SJCRH30 (cell line): ENCODE measurements at regions not wholly inside any gene's neighbourhood (a gene's known extent, or its start where the extent isn't known, plus 50 kb on each side); places are given as distances from the start of the nearest gene placed in this dataset.

ENCODE experiments used
- DNase-seq, 2 experiments: peaks; one replicate each; pipeline ENCODE4 v3.0.0-alpha.2; 2015 to 2020
- H3K27ac ChIP-seq: fragments of 250-450 bp; sonication (Bioruptor Pico); 2 replicates; pipeline ENCODE4 v1.5.1; 2020; ENCODE audit warnings: mild to moderate bottlenecking, moderate library complexity
- H3K27me3 ChIP-seq: fragments of 250-450 bp; sonication (Bioruptor Pico); 2 replicates; pipeline ENCODE4 v1.5.1; 2020; ENCODE audit warnings: mild to moderate bottlenecking, moderate library complexity
- H3K36me3 ChIP-seq: fragments of 250-450 bp; sonication (Bioruptor Pico); 2 replicates; pipeline ENCODE4 v1.5.1; 2020; ENCODE audit warnings: mild to moderate bottlenecking, moderate library complexity
- H3K4me1 ChIP-seq: fragments of 250-450 bp; sonication (Bioruptor Pico); 2 replicates; pipeline ENCODE4 v1.5.1; 2020; ENCODE audit warnings: mild to moderate bottlenecking, moderate library complexity
- H3K4me3 ChIP-seq: fragments of 250-450 bp; sonication (Bioruptor Pico); 2 replicates; pipeline ENCODE4 v1.5.1; 2020; ENCODE audit warnings: mild to moderate bottlenecking, moderate library complexity
- H3K9me3 ChIP-seq: fragments of 250-450 bp; sonication (Bioruptor Pico); replicated peaks from 2 replicates; pipeline ENCODE4 v1.5.1; 2020; ENCODE audit warnings: mild to moderate bottlenecking, moderate library complexity

GRCh38 chr12:124423761-124424515, 129.0 kb downstream of the RFLNA start:
- H3K4me1 ChIP-seq: peaks cover 48% of the 10 kb centered on the region
- peaks cover 38% of the 10 kb centered on the region for H3K36me3 ChIP-seq

DNA sequence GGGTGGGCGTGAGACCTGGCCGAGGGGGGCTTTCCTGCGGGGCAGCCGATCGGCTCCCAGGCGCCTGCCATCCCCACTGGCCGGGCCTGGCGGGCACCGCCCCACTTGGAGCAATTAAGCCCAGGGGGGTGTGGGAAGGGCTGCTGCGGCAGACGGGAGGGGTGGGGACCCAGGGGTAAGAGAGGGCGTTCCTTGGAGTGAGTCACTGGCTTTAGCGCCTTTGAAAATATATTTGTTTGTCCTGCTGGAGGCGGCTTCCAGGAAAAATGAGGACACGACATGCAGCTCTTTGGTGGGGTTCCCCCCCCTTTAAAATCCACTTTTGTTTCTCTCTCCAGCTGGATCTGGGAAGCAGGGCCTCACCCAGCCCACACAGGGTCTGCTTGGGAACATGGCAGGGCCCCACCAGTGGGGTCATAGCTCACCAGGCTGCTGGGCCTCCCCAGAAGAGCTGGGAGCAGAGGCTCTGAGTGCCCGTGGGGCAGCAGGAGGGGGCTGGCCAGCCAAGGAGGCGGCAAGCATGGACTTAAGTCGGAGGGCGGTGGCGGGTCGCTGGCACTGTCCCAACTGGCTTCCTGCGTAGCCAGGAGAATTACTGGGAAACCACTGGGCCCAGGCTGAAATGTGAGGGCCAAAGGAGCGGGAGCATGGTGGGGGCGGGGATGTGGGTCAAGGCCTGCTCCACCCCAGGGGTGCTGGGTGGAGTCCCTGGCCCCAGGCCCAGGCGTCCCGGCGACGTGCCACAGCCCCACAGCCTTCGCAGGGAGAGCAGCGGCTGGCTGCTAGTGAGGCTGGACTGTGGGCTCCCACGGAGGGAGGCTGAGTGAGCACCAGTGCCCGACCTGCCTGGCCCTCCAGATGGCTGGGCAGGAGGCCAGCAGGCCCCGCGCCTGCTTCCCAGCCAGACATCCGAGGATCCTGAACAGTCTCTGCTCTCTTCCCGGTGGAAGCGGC, 128.0 kb downstream of the RFLNA start:
- peak; percentile 91 to 95 for DNase-seq
- H3K4me3 ChIP-seq: peak overlapping the region; percentile 29
- no peaks in the 10 kb centered on the region for H3K27me3 ChIP-seq
- peaks cover 40% of the 10 kb centered on the region for H3K36me3 ChIP-seq
- H3K9me3 ChIP-seq: no peaks in the 10 kb centered on the region
- H3K4me1 ChIP-seq: peaks cover 37% of the 10 kb centered on the region
- H3K27ac ChIP-seq: peak overlapping the region; percentile 96

More at GRCh38 chr12:124423761-124424515, 129.0 kb downstream of the RFLNA start:
- Histone ChIP-seq H3K27ac (peak overlapping the region; percentile 96), H3K27me3 (no peaks in the 10 kb centered on the region), H3K9me3 (no peaks in the 10 kb centered on the region), H3K4me3 (peak overlapping the region; percentile 29; the same call in 1 of the 2 replicates)
- no peak for DNase-seq

DNA sequence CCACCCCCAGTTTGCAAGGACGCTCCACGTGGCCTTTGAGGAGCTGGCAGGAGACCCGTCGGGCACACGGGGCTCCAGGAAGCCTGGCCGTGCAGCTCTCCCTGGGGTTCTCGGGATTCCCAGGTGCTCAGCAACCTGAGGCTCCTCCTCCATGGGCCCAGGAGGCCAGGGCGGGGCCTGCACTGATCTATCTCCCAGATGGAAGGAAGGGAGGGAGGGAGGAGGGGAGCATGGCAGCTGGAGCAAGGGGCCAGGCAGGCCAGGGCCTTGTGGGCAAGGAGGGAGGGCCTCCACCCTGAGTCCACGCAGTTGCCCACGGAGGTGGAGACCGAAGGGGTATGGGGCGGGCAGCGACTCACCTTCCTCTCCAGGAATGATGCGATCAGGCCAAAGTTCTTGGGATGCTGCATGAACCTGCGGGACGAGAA, 127.3 kb downstream of the RFLNA start:
- H3K4me1 ChIP-seq: peaks cover 32% of the 10 kb centered on the region

GRCh38 chr12:124420996-124421674, 126.2 kb downstream of the RFLNA start:
- Histone ChIP-seq H3K27ac (peak overlapping the region; percentile 96), H3K4me1 (peaks cover 30% of the 10 kb centered on the region), H3K27me3 (no peaks in the 10 kb centered on the region), H3K36me3 (peaks cover 40% of the 10 kb centered on the region), H3K9me3 (no peaks in the 10 kb centered on the region), H3K4me3 (no peak overlapping the region)
- peak; percentile 56 to 69 for DNase-seq

More for the DNA sequence above, 127.3 kb downstream of the RFLNA start:
- Histone ChIP-seq H3K9me3 (no peaks in the 10 kb centered on the region), H3K27ac (peak overlapping the region; percentile 96), H3K4me3 (peak overlapping the region; percentile 29), H3K27me3 (no peaks in the 10 kb centered on the region), H3K36me3 (peaks cover 44% of the 10 kb centered on the region)
- DNase-seq: peak; percentile 43 to 44

DNA sequence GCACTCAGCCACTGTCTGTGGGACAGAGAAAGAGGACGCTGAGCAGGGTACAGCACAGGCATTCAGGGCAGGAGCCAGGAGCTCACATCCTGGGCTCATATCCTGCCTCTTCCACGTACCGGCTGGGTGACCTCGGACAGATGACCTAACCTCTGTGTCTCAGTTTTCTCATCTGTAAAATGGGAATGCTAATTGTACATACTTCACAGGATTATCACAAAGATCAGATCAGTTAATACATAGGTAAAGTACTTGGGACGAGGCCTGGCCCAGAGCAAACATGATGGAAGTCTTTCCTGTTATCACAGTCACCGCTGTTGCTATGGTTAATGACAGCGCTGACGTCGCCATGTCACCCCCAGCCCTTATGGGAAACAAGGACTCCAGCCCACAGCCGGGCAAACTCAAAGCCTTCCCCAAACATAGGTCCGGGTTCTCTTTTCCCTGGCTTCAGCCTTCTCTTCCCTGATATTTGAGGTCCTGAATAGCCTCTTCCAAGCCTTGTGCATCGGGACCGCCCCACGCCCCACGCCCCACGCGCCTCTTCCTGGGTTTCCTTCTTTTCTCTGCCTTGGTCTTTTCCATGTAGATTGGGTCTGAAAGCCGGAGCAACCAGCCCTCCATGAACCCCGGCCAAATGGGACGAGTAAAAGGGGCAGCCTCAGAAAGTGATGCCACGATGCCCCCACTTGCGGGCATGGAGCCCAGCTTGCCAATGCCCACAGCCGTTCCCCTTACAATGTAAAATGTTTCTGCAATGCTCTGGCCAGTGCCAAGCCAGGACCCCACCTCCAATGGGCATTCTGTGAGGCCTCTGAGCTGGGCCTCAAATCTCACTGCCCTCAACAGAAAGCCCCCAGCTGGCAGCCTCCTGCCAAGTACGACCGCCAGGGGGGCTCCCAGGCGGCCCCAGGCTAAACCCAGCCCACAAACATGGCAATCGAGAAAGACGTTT, 125.4 kb downstream of the RFLNA start:
- no peak for DNase-seq
- Histone ChIP-seq H3K4me1 (peaks cover 30% of the 10 kb centered on the region), H3K27ac (peak overlapping the region; percentile 96), H3K9me3 (no peaks in the 10 kb centered on the region), H3K27me3 (no peaks in the 10 kb centered on the region), H3K36me3 (peaks cover 40% of the 10 kb centered on the region), H3K4me3 (no peak overlapping the region)

GRCh38 chr12:124419292-124420040, 124.6 kb downstream of the RFLNA start:
- peaks cover 41% of the 10 kb centered on the region for H3K36me3 ChIP-seq
- no peaks in the 10 kb centered on the region for H3K9me3 ChIP-seq
- no peak overlapping the region for H3K4me3 ChIP-seq
- H3K4me1 ChIP-seq: peaks cover 30% of the 10 kb centered on the region
- H3K27me3 ChIP-seq: no peaks in the 10 kb centered on the region
- no peak for DNase-seq
- H3K27ac ChIP-seq: no peak overlapping the region

- no peaks in the 10 kb centered on the region for H3K27me3 ChIP-seq
- no peak for DNase-seq
- no peaks in the 10 kb centered on the region for H3K9me3 ChIP-seq
- H3K4me1 ChIP-seq: peaks cover 28% of the 10 kb centered on the region
- peaks cover 44% of the 10 kb centered on the region for H3K36me3 ChIP-seq
- H3K27ac ChIP-seq: no peak overlapping the region
- H3K4me3 ChIP-seq: no peak overlapping the region
Measured at GRCh38 chr12:124418791-124419190, 123.9 kb downstream of the RFLNA start.

GRCh38 chr12:124418156-124418555, 123.3 kb downstream of the RFLNA start:
- Histone ChIP-seq H3K4me1 (peaks cover 25% of the 10 kb centered on the region), H3K4me3 (no peak overlapping the region), H3K36me3 (peaks cover 47% of the 10 kb centered on the region)

GRCh38 chr12:124416516-124417395, 121.9 kb downstream of the RFLNA start:
- Histone ChIP-seq H3K9me3 (no peaks in the 10 kb centered on the region), H3K36me3 (peaks cover 42% of the 10 kb centered on the region), H3K27ac (no peak overlapping the region), H3K27me3 (no peaks in the 10 kb centered on the region), H3K4me3 (no peak overlapping the region), H3K4me1 (peaks cover 13% of the 10 kb centered on the region)
- DNase-seq: no peak

More at GRCh38 chr12:124418156-124418555, 123.3 kb downstream of the RFLNA start:
- Histone ChIP-seq H3K9me3 (no peaks in the 10 kb centered on the region), H3K27me3 (no peaks in the 10 kb centered on the region), H3K27ac (no peak overlapping the region)
- DNase-seq: no peak

DNA sequence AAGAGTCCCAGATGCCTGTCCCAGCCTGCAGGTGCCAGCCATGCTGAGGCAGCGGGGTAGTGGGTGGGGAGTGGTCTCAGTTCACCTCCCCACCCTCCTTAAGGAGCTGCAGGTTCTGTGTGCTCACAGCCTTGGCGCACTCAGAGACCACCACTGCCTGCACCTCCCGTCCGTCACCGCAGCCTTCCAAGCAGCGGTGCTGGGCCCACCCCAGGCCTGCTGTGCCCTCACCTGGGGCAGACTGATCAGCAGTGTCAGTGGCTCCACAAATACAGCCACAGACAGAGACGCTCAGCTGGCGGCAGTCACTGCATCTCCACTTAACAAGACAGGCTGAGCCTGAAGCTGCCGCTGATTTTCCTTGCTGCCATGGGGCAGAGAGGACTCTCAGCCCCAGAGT, 120.2 kb downstream of the RFLNA start:
- Histone ChIP-seq H3K9me3 (no peaks in the 10 kb centered on the region), H3K4me1 (no peaks in the 10 kb centered on the region), H3K4me3 (no peak overlapping the region), H3K27ac (no peak overlapping the region), H3K36me3 (peaks cover 30% of the 10 kb centered on the region), H3K27me3 (no peaks in the 10 kb centered on the region)
- no peak for DNase-seq

GRCh38 chr12:124413915-124414314, 119.0 kb downstream of the RFLNA start:
- Histone ChIP-seq H3K27me3 (no peaks in the 10 kb centered on the region), H3K9me3 (no peaks in the 10 kb centered on the region), H3K36me3 (peaks cover 25% of the 10 kb centered on the region), H3K27ac (no peak overlapping the region), H3K4me1 (no peaks in the 10 kb centered on the region), H3K4me3 (no peak overlapping the region)
- no peak for DNase-seq

DNA sequence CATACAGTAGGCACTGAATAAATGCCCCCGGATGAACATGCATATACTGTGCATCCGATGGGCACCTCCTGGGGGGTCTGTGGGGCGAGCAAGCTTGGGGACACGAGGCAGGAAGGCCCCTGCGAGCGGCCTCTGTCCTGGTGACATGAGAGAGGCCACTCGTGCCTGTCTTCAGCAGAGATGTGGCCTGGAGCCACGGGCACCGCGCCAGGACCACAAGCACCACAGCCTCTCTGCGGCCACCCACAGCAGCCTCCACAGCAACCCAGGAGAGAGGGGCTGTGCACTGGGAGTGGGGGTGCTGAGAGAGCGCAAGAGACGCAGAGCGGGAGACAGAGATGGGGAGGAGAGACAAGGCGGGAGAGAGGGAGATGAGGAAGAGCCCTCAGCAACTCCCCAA, 118.5 kb downstream of the RFLNA start:
- no peak for DNase-seq
- no peaks in the 10 kb centered on the region for H3K4me1 ChIP-seq
- H3K9me3 ChIP-seq: no peaks in the 10 kb centered on the region
- H3K27me3 ChIP-seq: no peaks in the 10 kb centered on the region
- no peak overlapping the region for H3K27ac ChIP-seq
- peaks cover 26% of the 10 kb centered on the region for H3K36me3 ChIP-seq
- no peak overlapping the region for H3K4me3 ChIP-seq
